NB4 (cell line): ENCODE measurements at regions not wholly inside any gene's neighbourhood (a gene's known extent, or its start where the extent isn't known, plus 50 kb on each side); places are given as distances from the start of the nearest gene placed in this dataset.

ENCODE experiments used
- DNase-seq: peaks from one replicate; pipeline ENCODE4 v3.0.0; 2010; ENCODE audit warnings: low read depth
- H3K4me3 ChIP-seq: one replicate; pipeline ENCODE4 v1.5.1; 2011; ENCODE audit warnings: mild to moderate bottlenecking, low read depth, low read length, moderate library complexity
- CTCF ChIP-seq: IDR thresholded peaks from one replicate; pipeline ENCODE4 v1.5.1; 2012; ENCODE audit warnings: low read depth, low read length
- MAX ChIP-seq: IDR thresholded peaks from 2 replicates; pipeline ENCODE4 v1.6.1; 2011; ENCODE audit warnings: low read depth, low read length
- MYC ChIP-seq: IDR thresholded peaks from 2 replicates; pipeline ENCODE4 v1.6.1; 2011; ENCODE audit warnings: low read depth, low read length
- POLR2A ChIP-seq: IDR thresholded peaks from 2 replicates; pipeline ENCODE4 v1.6.1; 2011; ENCODE audit warnings: mild to moderate bottlenecking; ENCODE audit not compliant: insufficient read length; ENCODE audit errors: extremely low read depth

GRCh38 chr16:74117798-74118197 is 178.8 kb upstream of the PSMD7 start:
- DNase-seq: no peak
- no peak for TF ChIP-seq MYC
- no peak for TF ChIP-seq POLR2A
- TF ChIP-seq CTCF: no peak
- no peak for TF ChIP-seq MAX
- H3K4me3 ChIP-seq: no peak overlapping the region

GRCh38 chr16:74113545-74113944 is 183.1 kb upstream of the PSMD7 start:
- no peak for DNase-seq
- TF ChIP-seq MYC (no peak), MAX (no peak), CTCF (no peak), POLR2A (no peak)

GRCh38 chr16:74111456-74111982 is 185.1 kb upstream of the PSMD7 start:
- H3K4me3 ChIP-seq: no peak overlapping the region
- peak; percentile 16 for DNase-seq
- TF ChIP-seq POLR2A: no peak
- no peak for TF ChIP-seq CTCF

More at GRCh38 chr16:74113545-74113944, 183.1 kb upstream of the PSMD7 start:
- H3K4me3 ChIP-seq: no peak overlapping the region

- TF ChIP-seq MAX (no peak), CTCF (peak; percentile 95), POLR2A (no peak), MYC (no peak)
- DNase-seq: peak; percentile 76
- peak overlapping the region; percentile 30 for H3K4me3 ChIP-seq
Measured at GRCh38 chr16:74107795-74108610, 188.6 kb upstream of the PSMD7 start.

GRCh38 chr16:74104022-74104421 is 192.6 kb upstream of the PSMD7 start:
- DNase-seq: no peak
- TF ChIP-seq MYC (no peak), CTCF (no peak), MAX (no peak), POLR2A (no peak)
- no peak overlapping the region for H3K4me3 ChIP-seq
